WTC11 (cell line): ENCODE measurements at regions not wholly inside any gene's neighbourhood (a gene's known extent, or its start where the extent isn't known, plus 50 kb on each side); places are given as distances from the start of the nearest gene placed in this dataset.

Experiments
- ATAC-seq: fragments of 200-7000 bp; cut with Tn5 transposase; 2 replicates; pipeline ENCODE4 v1.10.0; 2021; ENCODE audit warnings: mild to moderate bottlenecking, moderate library complexity
- CTCF ChIA-PET: fragments of 300-600 bp; sonication (Branson Sonifier 250); formaldehyde crosslinking; loops from one replicate; lab custom pipeline; 2021; ENCODE audit warnings: antibody characterized with exemption; lab: Charles Lee
- POLR2A ChIA-PET: fragments of 350-600 bp; sonication (Branson Sonifier 250); formaldehyde crosslinking; loops from one replicate; lab custom pipeline; 2021; ENCODE audit warnings: antibody characterized with exemption; lab: Charles Lee
- DNase-seq: peaks from one replicate; pipeline ENCODE4 v3.0.0; 2021; ENCODE audit warnings: low spot score
- H3K27ac Mint-ChIP-seq: 2 replicates; pipeline ENCODE4 v1.8.0; 2021; ENCODE audit warnings: mixed read lengths
- H3K27me3 Mint-ChIP-seq: 2 replicates; pipeline ENCODE4 v1.8.0; 2021; ENCODE audit warnings: low read depth, mild to moderate bottlenecking, moderate library complexity, mixed read lengths
- H3K36me3 Mint-ChIP-seq: 2 replicates; pipeline ENCODE4 v1.8.0; 2021; ENCODE audit warnings: mixed read lengths
- H3K4me1 Mint-ChIP-seq: 2 replicates; pipeline ENCODE4 v1.8.0; 2022; ENCODE audit warnings: mixed read lengths
- H3K4me3 Mint-ChIP-seq: 2 replicates; pipeline ENCODE4 v1.8.0; 2021; ENCODE audit warnings: mild to moderate bottlenecking, moderate library complexity, mixed read lengths
- H3K9me3 Mint-ChIP-seq: 2 replicates; pipeline ENCODE4 v1.8.0; 2021; ENCODE audit warnings: mixed read lengths
- CBFB ChIP-seq: sonication (generic); formaldehyde crosslinking; IDR thresholded peaks from 2 replicates; pipeline ENCODE4 v1.8.1; 2022; ENCODE audit warnings: mild to moderate bottlenecking, low read depth, missing genetic modification reagents
- ETV6 ChIP-seq: sonication (generic); formaldehyde crosslinking; IDR thresholded peaks from 2 replicates; pipeline ENCODE4 v1.8.1; 2022; ENCODE audit warnings: mild to moderate bottlenecking, missing genetic modification reagents
- GABPB1 ChIP-seq: sonication (generic); formaldehyde crosslinking; IDR thresholded peaks from 2 replicates; pipeline ENCODE4 v1.8.1; 2023; ENCODE audit warnings: mild to moderate bottlenecking, missing genetic modification reagents
- KAT7 ChIP-seq: sonication (generic); formaldehyde crosslinking; IDR thresholded peaks from 2 replicates; pipeline ENCODE4 v1.8.1; 2023; ENCODE audit warnings: missing genetic modification reagents, mild to moderate bottlenecking, borderline replicate concordance
- NFYB ChIP-seq: sonication (generic); formaldehyde crosslinking; conservative IDR thresholded peaks from 2 replicates; pipeline ENCODE4 v1.8.0; 2022; ENCODE audit warnings: low read depth, missing genetic modification reagents
- TEAD1 ChIP-seq: sonication (generic); formaldehyde crosslinking; IDR thresholded peaks from 2 replicates; pipeline ENCODE4 v1.8.0; 2022; ENCODE audit warnings: mild to moderate bottlenecking, missing genetic modification reagents
- TP53 ChIP-seq: sonication (generic); formaldehyde crosslinking; IDR thresholded peaks from 2 replicates; pipeline ENCODE4 v1.8.1; 2023; ENCODE audit warnings: mild to moderate bottlenecking, missing genetic modification reagents
- ZNF232 ChIP-seq: sonication (generic); formaldehyde crosslinking; IDR thresholded peaks from 2 replicates; pipeline ENCODE4 v1.8.0; 2022; ENCODE audit warnings: mild to moderate bottlenecking, missing genetic modification reagents
- ZNF263 ChIP-seq: sonication (generic); formaldehyde crosslinking; IDR thresholded peaks from 2 replicates; pipeline ENCODE4 v1.8.1; 2022; ENCODE audit warnings: low read depth, mild to moderate bottlenecking, moderate library complexity, missing genetic modification reagents
- ZNF396 ChIP-seq: fragments of 250-450 bp; sonication (Bioruptor Pico); IDR thresholded peaks from 2 replicates; pipeline ENCODE4 v1.8.0; 2021; ENCODE audit warnings: mild to moderate bottlenecking, moderate library complexity, borderline replicate concordance
- ZNF423 ChIP-seq: fragments of 250-450 bp; sonication (Bioruptor Pico); IDR thresholded peaks from 2 replicates; pipeline ENCODE4 v2.1.2; 2022; ENCODE audit warnings: mild to moderate bottlenecking, moderate library complexity
- ZNF671 ChIP-seq: fragments of 250-450 bp; sonication (Bioruptor Pico); IDR thresholded peaks from 2 replicates; pipeline ENCODE4 v1.8.0; 2021; ENCODE audit warnings: mild to moderate bottlenecking
- TF ChIP-seq, protein P1 (sequence below): fragments of 250-450 bp; sonication (Bioruptor Pico); conservative IDR thresholded peaks from 2 replicates; pipeline ENCODE4 v1.9.0; 2021; ENCODE audit warnings: mild to moderate bottlenecking
- TF ChIP-seq, protein P2 (sequence below): fragments of 250-450 bp; sonication (Bioruptor Pico); IDR thresholded peaks from 2 replicates; pipeline ENCODE4 v1.9.0; 2021; ENCODE audit warnings: mild to moderate bottlenecking
- TF ChIP-seq, protein P3 (sequence below): sonication (generic); formaldehyde crosslinking; IDR thresholded peaks from 2 replicates; pipeline ENCODE4 v1.8.1; 2022; ENCODE audit warnings: low read depth, mild to moderate bottlenecking, moderate library complexity, missing genetic modification reagents, borderline replicate concordance
- TF ChIP-seq, protein P4 (sequence below): sonication (generic); formaldehyde crosslinking; IDR thresholded peaks from 2 replicates; pipeline ENCODE4 v1.8.1; 2023; ENCODE audit warnings: mild to moderate bottlenecking, missing genetic modification reagents
- TF ChIP-seq, protein P5 (sequence below): sonication (generic); formaldehyde crosslinking; IDR thresholded peaks from 2 replicates; pipeline ENCODE4 v1.8.1; 2022; ENCODE audit warnings: low read depth, missing genetic modification reagents, borderline replicate concordance
- TF ChIP-seq, protein P6 (sequence below): sonication (generic); formaldehyde crosslinking; IDR thresholded peaks from 2 replicates; pipeline ENCODE4 v1.8.1; 2023; ENCODE audit warnings: mild to moderate bottlenecking, moderate library complexity, missing genetic modification reagents

DNA sequence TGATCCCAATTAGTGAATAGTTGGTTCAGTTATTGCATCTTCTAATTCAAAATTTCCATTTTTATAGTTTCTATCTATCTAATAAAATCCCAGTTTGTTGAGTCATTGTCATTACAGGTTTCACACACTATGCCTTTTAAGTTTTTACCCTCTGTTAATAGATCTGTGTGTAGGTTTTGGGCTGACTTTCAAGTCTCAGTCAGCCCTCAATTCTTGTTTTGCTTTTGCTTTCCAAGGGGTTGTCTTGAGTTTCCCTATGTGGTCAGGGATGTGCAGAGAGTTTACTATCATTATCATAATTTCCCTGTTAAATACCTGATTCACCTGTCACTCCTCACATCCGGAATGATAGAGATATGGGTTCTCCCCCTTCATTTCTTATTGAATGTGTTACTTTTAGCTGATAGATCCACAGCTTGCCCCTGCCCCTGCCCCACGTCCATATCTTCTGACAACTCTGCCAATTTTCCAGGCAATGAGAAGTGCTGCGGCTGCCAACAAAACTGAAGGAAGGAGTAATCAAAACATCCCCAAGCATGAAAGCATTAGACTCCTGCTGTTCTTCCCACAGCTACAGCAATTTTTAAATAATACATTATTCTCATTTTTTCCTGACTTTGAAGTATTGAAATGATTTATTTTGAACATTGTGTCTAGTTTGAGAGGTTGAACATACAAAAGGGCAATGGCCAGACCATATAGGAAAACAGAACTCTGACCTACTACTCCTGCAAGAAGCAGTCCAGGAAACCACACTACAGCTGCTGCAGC lies 1064.8 kb downstream of the SUCLG1 start (continued):
- TF ChIP-seq, protein P1, sequence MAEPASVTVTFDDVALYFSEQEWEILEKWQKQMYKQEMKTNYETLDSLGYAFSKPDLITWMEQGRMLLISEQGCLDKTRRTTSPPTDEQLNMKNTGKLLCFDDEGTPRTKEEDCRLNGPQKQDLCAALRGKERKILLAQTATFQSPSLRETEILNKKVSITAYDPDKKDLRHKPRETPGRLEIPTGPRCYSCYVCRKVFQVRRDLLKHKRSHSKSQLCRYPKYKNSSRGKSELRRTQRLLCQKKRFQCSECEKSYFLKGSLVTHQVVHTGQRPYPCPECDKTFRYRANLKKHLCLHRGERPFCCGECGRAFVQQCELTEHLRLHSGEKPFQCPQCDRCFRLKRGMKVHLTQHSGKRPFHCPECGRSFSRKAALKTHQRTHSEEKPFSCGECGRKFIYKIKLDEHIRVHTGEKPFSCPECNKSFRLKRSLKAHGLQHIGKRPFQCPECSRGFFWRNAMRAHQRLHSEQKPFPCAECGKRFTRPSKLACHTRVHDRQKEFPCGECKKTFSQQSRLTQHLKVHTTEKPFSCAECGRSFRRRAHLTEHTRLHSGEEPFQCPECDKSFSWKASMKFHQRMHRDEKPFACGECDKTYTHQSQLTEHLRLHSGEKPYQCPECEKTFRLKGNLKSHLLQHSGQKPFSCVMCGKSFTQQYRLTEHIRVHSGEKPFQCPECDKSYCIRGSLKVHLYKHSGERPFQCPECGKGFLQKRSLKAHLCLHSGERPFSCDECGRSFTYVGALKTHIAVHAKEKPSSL (CRISPR knock-in tag): no peak
- TF ChIP-seq ZNF263 (CRISPR knock-in tag): no peak
- TF ChIP-seq TP53: no peak
- no peak for TF ChIP-seq KAT7 (CRISPR knock-in tag)
- TF ChIP-seq, protein P2, sequence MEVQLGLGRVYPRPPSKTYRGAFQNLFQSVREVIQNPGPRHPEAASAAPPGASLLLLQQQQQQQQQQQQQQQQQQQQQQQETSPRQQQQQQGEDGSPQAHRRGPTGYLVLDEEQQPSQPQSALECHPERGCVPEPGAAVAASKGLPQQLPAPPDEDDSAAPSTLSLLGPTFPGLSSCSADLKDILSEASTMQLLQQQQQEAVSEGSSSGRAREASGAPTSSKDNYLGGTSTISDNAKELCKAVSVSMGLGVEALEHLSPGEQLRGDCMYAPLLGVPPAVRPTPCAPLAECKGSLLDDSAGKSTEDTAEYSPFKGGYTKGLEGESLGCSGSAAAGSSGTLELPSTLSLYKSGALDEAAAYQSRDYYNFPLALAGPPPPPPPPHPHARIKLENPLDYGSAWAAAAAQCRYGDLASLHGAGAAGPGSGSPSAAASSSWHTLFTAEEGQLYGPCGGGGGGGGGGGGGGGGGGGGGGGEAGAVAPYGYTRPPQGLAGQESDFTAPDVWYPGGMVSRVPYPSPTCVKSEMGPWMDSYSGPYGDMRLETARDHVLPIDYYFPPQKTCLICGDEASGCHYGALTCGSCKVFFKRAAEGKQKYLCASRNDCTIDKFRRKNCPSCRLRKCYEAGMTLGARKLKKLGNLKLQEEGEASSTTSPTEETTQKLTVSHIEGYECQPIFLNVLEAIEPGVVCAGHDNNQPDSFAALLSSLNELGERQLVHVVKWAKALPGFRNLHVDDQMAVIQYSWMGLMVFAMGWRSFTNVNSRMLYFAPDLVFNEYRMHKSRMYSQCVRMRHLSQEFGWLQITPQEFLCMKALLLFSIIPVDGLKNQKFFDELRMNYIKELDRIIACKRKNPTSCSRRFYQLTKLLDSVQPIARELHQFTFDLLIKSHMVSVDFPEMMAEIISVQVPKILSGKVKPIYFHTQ (CRISPR knock-in tag): no peak
- TF ChIP-seq, protein P3, sequence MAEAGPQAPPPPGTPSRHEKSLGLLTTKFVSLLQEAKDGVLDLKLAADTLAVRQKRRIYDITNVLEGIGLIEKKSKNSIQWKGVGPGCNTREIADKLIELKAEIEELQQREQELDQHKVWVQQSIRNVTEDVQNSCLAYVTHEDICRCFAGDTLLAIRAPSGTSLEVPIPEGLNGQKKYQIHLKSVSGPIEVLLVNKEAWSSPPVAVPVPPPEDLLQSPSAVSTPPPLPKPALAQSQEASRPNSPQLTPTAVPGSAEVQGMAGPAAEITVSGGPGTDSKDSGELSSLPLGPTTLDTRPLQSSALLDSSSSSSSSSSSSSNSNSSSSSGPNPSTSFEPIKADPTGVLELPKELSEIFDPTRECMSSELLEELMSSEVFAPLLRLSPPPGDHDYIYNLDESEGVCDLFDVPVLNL: no peak
- TF ChIP-seq ZNF232: no peak
- no peak for TF ChIP-seq ZNF423
- TF ChIP-seq, protein P4, sequence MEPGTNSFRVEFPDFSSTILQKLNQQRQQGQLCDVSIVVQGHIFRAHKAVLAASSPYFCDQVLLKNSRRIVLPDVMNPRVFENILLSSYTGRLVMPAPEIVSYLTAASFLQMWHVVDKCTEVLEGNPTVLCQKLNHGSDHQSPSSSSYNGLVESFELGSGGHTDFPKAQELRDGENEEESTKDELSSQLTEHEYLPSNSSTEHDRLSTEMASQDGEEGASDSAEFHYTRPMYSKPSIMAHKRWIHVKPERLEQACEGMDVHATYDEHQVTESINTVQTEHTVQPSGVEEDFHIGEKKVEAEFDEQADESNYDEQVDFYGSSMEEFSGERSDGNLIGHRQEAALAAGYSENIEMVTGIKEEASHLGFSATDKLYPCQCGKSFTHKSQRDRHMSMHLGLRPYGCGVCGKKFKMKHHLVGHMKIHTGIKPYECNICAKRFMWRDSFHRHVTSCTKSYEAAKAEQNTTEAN (CRISPR knock-in tag): no peak

DNA sequence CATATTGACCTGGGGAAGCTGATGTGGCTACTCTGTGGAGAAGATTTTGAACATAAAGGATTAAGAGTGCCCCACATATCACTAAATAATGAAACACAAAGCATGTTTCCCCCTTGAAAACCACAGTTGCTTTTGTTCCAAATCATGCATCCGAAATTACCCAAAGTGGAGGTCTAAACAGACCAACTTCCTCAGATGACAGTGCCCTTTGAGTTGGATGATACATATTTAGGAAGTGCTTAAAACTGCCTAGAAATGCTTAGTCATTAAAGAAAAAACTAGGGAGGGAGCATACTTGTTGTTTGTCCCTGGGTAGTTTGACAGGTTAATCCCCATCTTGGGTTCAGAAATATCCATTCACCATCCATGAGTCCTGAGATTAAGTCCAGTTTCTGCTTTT lies 1070.3 kb downstream of the SUCLG1 start:
- peaks cover 4% of the 10 kb centered on the region; the same call in 1 of the 2 replicates for H3K9me3 Mint-ChIP-seq
- ATAC-seq (no peak), DNase-seq (no peak)
- H3K36me3 Mint-ChIP-seq: no peaks in the 10 kb centered on the region
- CTCF ChIA-PET: no interaction called here
- H3K27me3 Mint-ChIP-seq: no peaks in the 10 kb centered on the region
- H3K27ac Mint-ChIP-seq: no peak overlapping the region
- no peak overlapping the region for H3K4me3 Mint-ChIP-seq
- POLR2A ChIA-PET: no interaction called here
- H3K4me1 Mint-ChIP-seq: peaks cover 14% of the 10 kb centered on the region
- TF ChIP-seq TEAD1 (CRISPR knock-in tag) (no peak), ETV6 (CRISPR knock-in tag) (no peak), GABPB1 (CRISPR knock-in tag) (no peak), ZNF671 (CRISPR knock-in tag) (no peak), ZNF396 (no peak), NFYB (CRISPR knock-in tag) (no peak), CBFB (CRISPR knock-in tag) (no peak)
- TF ChIP-seq, protein P1 (CRISPR knock-in tag): no peak
- TF ChIP-seq, protein P3: no peak
- TF ChIP-seq, protein P5, sequence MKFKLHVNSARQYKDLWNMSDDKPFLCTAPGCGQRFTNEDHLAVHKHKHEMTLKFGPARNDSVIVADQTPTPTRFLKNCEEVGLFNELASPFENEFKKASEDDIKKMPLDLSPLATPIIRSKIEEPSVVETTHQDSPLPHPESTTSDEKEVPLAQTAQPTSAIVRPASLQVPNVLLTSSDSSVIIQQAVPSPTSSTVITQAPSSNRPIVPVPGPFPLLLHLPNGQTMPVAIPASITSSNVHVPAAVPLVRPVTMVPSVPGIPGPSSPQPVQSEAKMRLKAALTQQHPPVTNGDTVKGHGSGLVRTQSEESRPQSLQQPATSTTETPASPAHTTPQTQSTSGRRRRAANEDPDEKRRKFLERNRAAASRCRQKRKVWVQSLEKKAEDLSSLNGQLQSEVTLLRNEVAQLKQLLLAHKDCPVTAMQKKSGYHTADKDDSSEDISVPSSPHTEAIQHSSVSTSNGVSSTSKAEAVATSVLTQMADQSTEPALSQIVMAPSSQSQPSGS (CRISPR knock-in tag): no peak
- TF ChIP-seq, protein P6, sequence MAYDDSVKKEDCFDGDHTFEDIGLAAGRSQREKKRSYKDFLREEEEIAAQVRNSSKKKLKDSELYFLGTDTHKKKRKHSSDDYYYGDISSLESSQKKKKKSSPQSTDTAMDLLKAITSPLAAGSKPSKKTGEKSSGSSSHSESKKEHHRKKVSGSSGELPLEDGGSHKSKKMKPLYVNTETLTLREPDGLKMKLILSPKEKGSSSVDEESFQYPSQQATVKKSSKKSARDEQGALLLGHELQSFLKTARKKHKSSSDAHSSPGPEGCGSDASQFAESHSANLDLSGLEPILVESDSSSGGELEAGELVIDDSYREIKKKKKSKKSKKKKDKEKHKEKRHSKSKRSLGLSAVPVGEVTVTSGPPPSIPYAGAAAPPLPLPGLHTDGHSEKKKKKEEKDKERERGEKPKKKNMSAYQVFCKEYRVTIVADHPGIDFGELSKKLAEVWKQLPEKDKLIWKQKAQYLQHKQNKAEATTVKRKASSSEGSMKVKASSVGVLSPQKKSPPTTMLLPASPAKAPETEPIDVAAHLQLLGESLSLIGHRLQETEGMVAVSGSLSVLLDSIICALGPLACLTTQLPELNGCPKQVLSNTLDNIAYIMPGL (CRISPR knock-in tag): no peak
